AG09309 (cell line): ENCODE measurements at regions not wholly inside any gene's neighbourhood (a gene's known extent, or its start where the extent isn't known, plus 50 kb on each side); places are given as distances from the start of the nearest gene placed in this dataset.

Experiments
- DNase-seq: peaks from one replicate; pipeline ENCODE4 v3.0.0-alpha.2; 2010; ENCODE audit warnings: low read depth
- H3K4me3 ChIP-seq: 2 replicates; pipeline ENCODE4 v1.5.1; 2011; ENCODE audit warnings: mild to moderate bottlenecking, low read depth, low read length, moderate library complexity; ENCODE audit not compliant: control insufficient read depth
- CTCF ChIP-seq: IDR thresholded peaks from 2 replicates; pipeline ENCODE4 v1.5.1; 2011; ENCODE audit warnings: mild to moderate bottlenecking, low read depth, low read length, inconsistent platforms; ENCODE audit not compliant: insufficient read depth, control insufficient read depth; ENCODE audit errors: missing control alignments

- H3K4me3 ChIP-seq = no peak overlapping the region
- TF ChIP-seq CTCF = no peak
- no peak for DNase-seq
Measured at GRCh38 chr5:68432682-68433081, 217.1 kb downstream of the PIK3R1 start.

- DNase-seq = no peak
- H3K4me3 ChIP-seq = no peak overlapping the region
- TF ChIP-seq CTCF = no peak
Measured at GRCh38 chr5:68433526-68433922, 218.0 kb downstream of the PIK3R1 start.

GRCh38 chr5:68433923-68434879 is 218.6 kb downstream of the PIK3R1 start:
- no peak for TF ChIP-seq CTCF
- DNase-seq = peak; percentile 98
- no peak overlapping the region for H3K4me3 ChIP-seq

GRCh38 chr5:68435611-68436010 is 220.1 kb downstream of the PIK3R1 start:
- TF ChIP-seq CTCF = no peak
- no peak overlapping the region for H3K4me3 ChIP-seq
- no peak for DNase-seq

GRCh38 chr5:68436686-68437520 is 221.3 kb downstream of the PIK3R1 start:
- no peak overlapping the region for H3K4me3 ChIP-seq
- DNase-seq = no peak
- TF ChIP-seq CTCF = no peak

GRCh38 chr5:68438876-68439275 is 223.3 kb downstream of the PIK3R1 start:
- no peak for DNase-seq
- no peak for TF ChIP-seq CTCF
- H3K4me3 ChIP-seq = no peak overlapping the region
